Anterior cingulate cortex (tissue), 58 donors: ENCODE measurements at regions not wholly inside any gene's neighbourhood (a gene's known extent, or its start where the extent isn't known, plus 50 kb on each side); places are given as distances from the start of the nearest gene placed in this dataset.
"Not testable (repeated sequence)": the region's sequence is repeated elsewhere in the genome, so short reads cannot be mapped to it uniquely, and the experiment has no call there.

Experiments used
- DNase-seq, 58 donors: peaks; one replicate each; lab custom pipeline; 2025; lab: John Stamatoyannopoulos, UW

- DNase-seq, result no peak
Measured at GRCh38 chr22:45061332-45061731, 51.5 kb upstream of the PHF21B start.

- DNase-seq, result no peak
Measured at GRCh38 chr22:45064313-45065278, 54.8 kb upstream of the PHF21B start.

GRCh38 chr22:45065726-45066125 is 55.9 kb upstream of the PHF21B start:
- DNase-seq, result no peak

GRCh38 chr22:45067731-45068130 is 57.9 kb upstream of the PHF21B start:
- DNase-seq, result no peak

- no peak for DNase-seq
Measured at GRCh38 chr22:45069925-45070324, 60.1 kb upstream of the PHF21B start.

DNA sequence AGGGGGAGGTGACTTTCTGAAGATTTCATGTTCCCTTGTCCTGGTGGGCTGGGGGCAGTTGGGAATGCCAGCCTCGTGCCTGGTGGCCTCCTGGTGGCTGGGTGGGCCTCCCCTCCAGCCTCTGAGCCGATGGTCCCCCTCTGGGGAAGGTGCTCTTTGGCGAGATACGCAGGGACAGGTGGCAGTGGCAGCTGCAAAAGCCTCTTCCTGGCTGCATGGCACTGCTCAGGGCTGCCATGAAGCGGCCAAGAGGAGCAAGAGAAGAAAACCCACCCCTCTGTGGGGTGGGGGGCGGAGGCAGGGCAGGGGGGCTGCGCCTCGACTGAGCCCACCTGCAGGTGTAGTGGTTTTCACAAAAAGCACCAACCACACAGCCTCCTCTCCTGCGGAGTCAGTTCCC is 61.8 kb upstream of the PHF21B start:
- DNase-seq, result no peak

- peak in 6 of 58 donors; percentile 5 to 35 (median 21) for DNase-seq
Measured at GRCh38 chr22:45072322-45072903, 62.6 kb upstream of the PHF21B start.

- no peak for DNase-seq
Measured at GRCh38 chr22:45073064-45073463, 63.3 kb upstream of the PHF21B start.

DNA sequence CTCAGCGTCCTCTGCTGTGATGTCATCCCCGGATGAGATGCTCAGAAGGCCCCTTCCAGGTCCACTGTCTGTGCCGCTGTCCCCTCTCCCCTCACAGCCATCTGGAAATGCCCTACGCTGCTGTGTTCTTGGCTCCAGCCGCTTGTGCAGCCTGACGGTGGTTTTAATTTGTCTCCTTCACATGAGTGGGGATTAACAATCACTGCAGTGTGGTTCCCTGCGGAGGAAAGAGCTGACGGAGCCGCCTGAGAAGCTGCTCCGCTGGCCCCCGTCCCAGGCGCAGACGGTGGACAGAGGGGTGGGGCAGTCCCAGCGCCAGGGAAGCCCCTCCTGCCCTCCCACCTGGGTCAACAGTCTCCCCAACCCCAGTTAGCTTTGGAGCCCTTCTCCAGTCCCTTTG is 67.5 kb upstream of the PHF21B start:
- DNase-seq, result peak in 2 of 58 donors; percentile 5 to 30

DNA sequence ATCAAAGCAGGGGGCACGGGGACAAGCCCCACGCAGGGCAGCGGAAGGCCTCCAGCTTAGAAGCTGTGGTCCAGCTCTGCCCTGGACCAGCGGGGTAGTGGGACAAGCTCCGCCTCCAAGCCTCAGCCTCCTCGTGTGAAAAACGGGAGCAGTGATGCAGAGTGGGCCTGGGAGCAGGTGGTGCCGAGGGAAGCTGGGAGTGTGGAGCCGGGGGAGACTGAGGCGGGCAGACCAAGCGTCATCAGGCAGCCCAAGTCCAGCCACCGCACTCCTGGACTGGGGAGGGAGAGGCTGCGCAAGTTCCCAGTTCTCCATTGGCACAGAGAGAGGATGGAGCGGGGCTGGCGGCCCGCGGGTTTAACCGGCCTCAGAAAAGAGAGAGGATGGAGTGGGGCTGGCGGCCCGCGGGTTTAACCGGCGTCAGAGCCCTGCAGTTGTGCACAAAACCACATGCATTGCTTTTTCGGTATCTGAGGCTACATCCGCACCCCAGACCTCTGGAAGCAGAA is 68.1 kb upstream of the PHF21B start:
- no peak for DNase-seq

GRCh38 chr22:45082795-45083194 is 73.0 kb upstream of the PHF21B start:
- DNase-seq, result no peak

- peak in 1 of 58 donors; percentile 31 for DNase-seq
Measured at GRCh38 chr22:45083659-45084305, 74.0 kb upstream of the PHF21B start.

DNA sequence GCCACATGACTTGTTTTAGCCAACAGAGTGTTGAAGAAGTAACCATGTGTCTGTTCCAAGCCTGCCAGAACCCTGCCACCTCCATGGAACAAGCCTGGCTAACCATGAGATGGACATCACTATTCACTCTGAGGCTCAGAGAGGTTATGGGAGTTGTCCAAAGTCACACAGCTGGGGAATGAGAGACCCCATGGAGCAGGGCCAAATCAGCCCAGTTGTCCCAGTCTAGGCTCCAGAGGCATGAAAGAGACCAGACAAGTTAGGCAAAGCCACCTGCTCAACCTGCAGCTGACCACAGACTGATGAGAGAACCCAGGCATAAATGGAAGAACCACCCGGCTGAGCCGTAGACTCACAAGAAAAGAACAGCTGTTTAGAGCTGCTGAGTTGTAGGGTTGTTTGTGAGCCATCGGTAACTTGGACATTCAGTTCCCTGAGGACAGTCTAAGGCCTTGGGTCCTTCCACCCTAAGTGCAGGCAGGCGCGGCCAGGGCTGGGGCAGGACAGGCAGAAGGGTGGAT is 74.7 kb upstream of the PHF21B start:
- no peak for DNase-seq

GRCh38 chr22:45087802-45088201 is 75.9 kb upstream of the NUP50 start:
- no peak for DNase-seq

DNA sequence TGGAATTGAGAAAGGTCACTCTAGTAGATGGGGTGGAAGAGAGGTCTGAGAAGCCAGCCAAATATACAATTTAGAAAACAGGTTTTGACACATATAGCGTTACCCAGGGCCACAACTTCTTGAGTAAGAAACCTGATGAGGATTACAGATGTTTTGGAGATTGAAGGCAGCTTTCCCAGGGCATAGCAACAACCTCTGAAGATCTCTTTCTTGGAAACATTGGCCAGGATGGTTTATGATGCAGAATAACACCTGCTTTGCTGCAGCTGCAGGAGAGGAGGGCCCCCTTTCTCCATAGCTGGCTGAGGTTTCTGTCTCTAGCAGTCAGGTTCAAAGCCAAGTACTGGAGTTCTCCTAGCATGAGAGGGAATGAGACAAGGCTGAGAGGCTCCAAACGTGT is 75.1 kb upstream of the NUP50 start:
- no peak for DNase-seq

GRCh38 chr22:45090497-45090910 is 73.2 kb upstream of the NUP50 start:
- DNase-seq, result no peak

DNA sequence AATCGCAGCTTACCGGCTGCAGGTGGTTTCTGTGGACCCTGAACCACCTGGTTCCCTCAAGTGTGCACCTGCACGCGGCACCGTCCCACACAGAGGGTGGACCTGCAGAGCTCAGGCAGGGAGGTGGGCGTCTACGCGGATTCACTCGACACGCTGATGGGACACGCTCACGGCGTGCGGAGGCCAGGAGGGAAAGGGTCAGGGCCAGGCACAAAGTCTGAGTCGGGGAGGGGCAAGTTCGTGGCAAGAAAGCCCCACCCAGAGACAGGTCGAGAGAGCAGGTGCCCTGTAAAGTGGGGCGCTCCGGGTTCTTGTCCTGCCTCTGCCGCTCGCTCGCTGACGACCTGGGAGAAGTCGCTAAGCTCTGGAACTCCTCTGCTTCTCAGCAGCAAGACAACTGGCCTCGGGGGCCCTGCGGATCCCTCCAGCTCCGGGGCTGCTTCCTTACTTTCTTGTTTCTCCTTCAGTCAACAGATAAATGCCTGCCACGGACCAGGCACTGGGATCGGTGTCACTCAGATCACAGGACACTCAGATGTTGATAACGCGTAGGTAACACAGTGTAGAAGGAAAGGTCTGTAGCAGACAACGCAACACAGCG is 72.4 kb upstream of the NUP50 start:
- no peak for DNase-seq

DNA sequence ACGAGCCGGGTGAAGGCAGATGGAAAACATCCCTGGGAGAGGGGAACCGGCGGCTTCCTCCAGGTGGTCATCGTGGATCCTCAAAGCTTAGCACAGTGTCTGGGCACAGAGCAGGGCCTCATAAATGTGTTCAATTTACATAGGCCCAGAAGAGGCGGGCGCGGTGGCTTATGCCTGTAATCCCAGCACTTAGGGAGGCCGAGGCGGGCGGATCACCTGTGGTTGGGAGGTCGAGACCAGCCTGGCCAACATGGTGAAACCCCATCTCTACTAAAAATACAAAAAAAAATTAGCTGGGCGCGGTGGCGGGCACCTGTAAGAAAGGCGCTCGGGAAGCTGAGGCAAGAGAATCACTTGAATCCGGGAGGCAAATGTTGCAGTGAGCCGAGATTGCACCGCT is 71.8 kb upstream of the NUP50 start:
- not testable (repeated sequence) for DNase-seq

- DNase-seq, result no peak
Measured at GRCh38 chr22:45092644-45093043, 71.1 kb upstream of the NUP50 start.

- no peak for DNase-seq
Measured at GRCh38 chr22:45093609-45094008, 70.1 kb upstream of the NUP50 start.
